K562 (cell line): ENCODE measurements at regions not wholly inside any gene's neighbourhood (a gene's known extent, or its start where the extent isn't known, plus 50 kb on each side); places are given as distances from the start of the nearest gene placed in this dataset.

ENCODE experiments used
- ATAC-seq: fragments of 200-7000 bp; cut with Tn5 transposase; 3 replicates; pipeline ENCODE4 v1.9.1; 2020; ENCODE audit warnings: moderate library complexity
- BruUV-seq: library from RNA; stranded (reverse); fragments of 400-500 nt; replicated peaks from 2 replicates; lab custom pipeline; 2021; lab: Mats Ljungman, UMichigan
- CTCF ChIA-PET: fragments of 300-600 bp; formaldehyde crosslinking; extraction: SDS; loops from one replicate; lab custom pipeline; 2021; ENCODE audit warnings: low intra/inter-chr PET ratio; lab: Yijun Ruan, JAX
- POLR2A ChIA-PET: fragments of 300-600, 350-650 bp; sonication (Branson Sonifier 250); formaldehyde crosslinking; extraction: SDS; loops from one replicate; lab custom pipeline; 2021; ENCODE audit warnings: antibody characterized with exemption, inconsistent platforms; lab: Yijun Ruan, JAX
- DNase-seq, 4 experiments: peaks; one replicate each; pipeline versions ENCODE4 v3.0.0 to v3.0.0-alpha.2; 2011 to 2018; ENCODE audit warnings: low spot score in 3 of 4, mixed read lengths in 3 of 4; ENCODE audit errors: extremely low read depth in 1 of 4
- FAIRE-seq: peaks from 2 replicates; lab custom pipeline; 2011; peaks lifted over from hg19 to GRCh38; lab: Jason Lieb, UNC
- H2AFZ ChIP-seq: 2 replicates; pipeline ENCODE4 v1.6.0; 2011; ENCODE audit warnings: low read depth, low read length, control low read depth, inconsistent platforms
- H3K27ac ChIP-seq: fragments of 200-600 bp; 3 replicates; pipeline ENCODE4 v1.8.0; 2011; ENCODE audit warnings: low read depth, mild to moderate bottlenecking, control low read depth, inconsistent platforms, low read length, moderate library complexity, mixed read lengths; ENCODE audit errors: extremely low read depth
- H3K27me3 ChIP-seq, 2 experiments: fragments of 300-600 bp in 1 of 2; 2 replicates in 1 of 2; 3 replicates in 1 of 2; pipeline versions ENCODE4 v1.6.0 to v1.8.0; 2011; ENCODE audit warnings: inconsistent platforms in 2 of 2, low read length in 2 of 2, mild to moderate bottlenecking in 1 of 2, mixed read lengths in 1 of 2, moderate library complexity in 1 of 2; ENCODE audit not compliant: control insufficient read depth in 2 of 2, insufficient read depth in 2 of 2
- H3K36me3 ChIP-seq: fragments of 300-600 bp; 3 replicates; pipeline ENCODE4 v1.8.0; 2011; ENCODE audit warnings: mild to moderate bottlenecking, low read length, inconsistent platforms; ENCODE audit not compliant: control insufficient read depth, insufficient read depth
- H3K4me1 ChIP-seq, 2 experiments: fragments of 200-600 bp in 1 of 2; replicated peaks in 1 of 2; 2 replicates in 1 of 2; 3 replicates in 1 of 2; pipeline versions ENCODE4 v1.5.1 to v1.8.0; 2011; ENCODE audit warnings: inconsistent platforms in 2 of 2, low read length in 2 of 2, mild to moderate bottlenecking in 1 of 2, mixed read lengths in 1 of 2, moderate library complexity in 1 of 2; ENCODE audit not compliant: control insufficient read depth in 2 of 2, insufficient read depth in 2 of 2
- H3K4me2 ChIP-seq: 2 replicates; pipeline ENCODE4 v1.6.1; 2011; ENCODE audit warnings: low read length, control low read depth, inconsistent platforms, mixed read lengths; ENCODE audit not compliant: insufficient read depth
- H3K4me3 ChIP-seq: fragments of 200-600 bp; sonication (generic), shearing (Covaris generic); 2 replicates; pipeline ENCODE4 v1.5.1; 2016; ENCODE audit warnings: control low read depth, inconsistent platforms
- H3K79me2 ChIP-seq: fragments of 200-600 bp; 3 replicates; pipeline ENCODE4 v1.8.0; 2011; ENCODE audit warnings: low read length, inconsistent platforms; ENCODE audit not compliant: control insufficient read depth, insufficient read depth
- H3K9ac ChIP-seq, 2 experiments: 2 replicates each; pipeline versions ENCODE4 v1.6.0 to v1.6.1; 2011; ENCODE audit warnings: low read depth in 2 of 2, low read length in 2 of 2, control low read depth in 1 of 2, inconsistent platforms in 1 of 2, mild to moderate bottlenecking in 1 of 2, mixed read lengths in 1 of 2; ENCODE audit not compliant: insufficient read depth in 1 of 2
- H3K9me1 ChIP-seq: one replicate; pipeline ENCODE4 v1.6.0; 2011; ENCODE audit warnings: inconsistent platforms, mild to moderate bottlenecking, low read length, moderate library complexity; ENCODE audit not compliant: control insufficient read depth, insufficient read depth
- H3K9me3 ChIP-seq: replicated peaks from 2 replicates; pipeline ENCODE4 v1.5.1; 2011; ENCODE audit warnings: low read depth, low read length, inconsistent platforms; ENCODE audit not compliant: control insufficient read depth, insufficient read depth
- H4K20me1 ChIP-seq: replicated peaks from 2 replicates; pipeline ENCODE4 v1.6.1; 2011; ENCODE audit warnings: low read length, inconsistent platforms, mixed read lengths; ENCODE audit not compliant: control insufficient read depth, insufficient read depth
- CEBPZ ChIP-seq: fragments of 150-350 bp; IDR thresholded peaks from 2 replicates; pipeline ENCODE4 v1.6.1; 2014; ENCODE audit warnings: low read depth, mild to moderate bottlenecking, low read length, borderline replicate concordance
- CHCHD3 ChIP-seq: fragments of 250-450 bp; sonication (Bioruptor Pico); IDR thresholded peaks from 2 replicates; pipeline ENCODE4 v2.1.2; 2022; ENCODE audit warnings: mild to moderate bottlenecking
- ETS1 ChIP-seq: conservative IDR thresholded peaks from 2 replicates; pipeline ENCODE4 v1.6.1; 2011; ENCODE audit warnings: low read depth, mild to moderate bottlenecking, low read length; ENCODE audit not compliant: control insufficient read depth
- MEF2D ChIP-seq: conservative IDR thresholded peaks from 2 replicates; pipeline ENCODE4 v1.6.1; 2016; ENCODE audit warnings: low read depth, missing genetic modification characterization, missing compliant biosample characterization
- RUNX1 ChIP-seq: sonication (generic); IDR thresholded peaks from 2 replicates; pipeline ENCODE4 v1.6.1; 2016; ENCODE audit warnings: antibody characterized with exemption, low read depth
- SMARCA4 ChIP-seq: fragments of 450-650 bp; IDR thresholded peaks from 2 replicates; pipeline ENCODE4 v1.6.1; 2016
- ZKSCAN3 ChIP-seq: fragments of 250-450 bp; sonication (Bioruptor Pico); IDR thresholded peaks from 2 replicates; pipeline ENCODE4 v1.4.0; 2020
- ZSCAN32 ChIP-seq: fragments of 450-650 bp; formaldehyde crosslinking; IDR thresholded peaks from 2 replicates; pipeline ENCODE4 v1.4.0; 2020; ENCODE audit warnings: mild to moderate bottlenecking, moderate library complexity
- WGBS: fragments of 100-300 bp; shearing (Covaris generic); methylation state at CpG from one replicate; pipeline ENCODE4 v1.1.6; 2016; ENCODE audit warnings: low coverage, mixed read lengths; ENCODE audit not compliant: insufficient coverage; ENCODE audit errors: missing lambda C conversion rate; 5-methylcytosine and 5-hydroxymethylcytosine counted together
- in situ Hi-C: fragments of 300-500 bp; cut with MboI; formaldehyde crosslinking; loops from 4 replicates; pipeline ENCODE4 v1.15.0; 2018; ENCODE audit warnings: inconsistent platforms, mixed read lengths
- intact Hi-C: fragments of 100-400 bp; cut with micrococcal nuclease; formaldehyde crosslinking; loops from 2 replicates; pipeline ENCODE4 v1.14.2; 2022
- TF ChIP-seq, protein P1 (sequence below): fragments of 250-450 bp; sonication (Bioruptor Pico); IDR thresholded peaks from 2 replicates; pipeline ENCODE4 v1.4.0; 2020; ENCODE audit warnings: borderline replicate concordance
- TF ChIP-seq, protein P2 (sequence below), 2 experiments: fragments of 200-800 bp in 1 of 2; sonication (Bioruptor generic) in 1 of 2; sonication (generic) in 1 of 2; formaldehyde crosslinking in 1 of 2; IDR thresholded peaks in 1 of 2; conservative IDR thresholded peaks in 1 of 2; 2 replicates each; pipeline versions ENCODE4 v1.5.0 to v1.6.1; 2016 to 2020; ENCODE audit warnings: missing compliant biosample characterization in 1 of 2, missing genetic modification characterization in 1 of 2, missing genetic modification reagents in 1 of 2
- TF ChIP-seq, protein P3 (sequence below): sonication (generic); formaldehyde crosslinking; IDR thresholded peaks from 2 replicates; pipeline ENCODE4 v1.8.0; 2022; ENCODE audit warnings: mild to moderate bottlenecking, missing genetic modification reagents, borderline replicate concordance

DNA sequence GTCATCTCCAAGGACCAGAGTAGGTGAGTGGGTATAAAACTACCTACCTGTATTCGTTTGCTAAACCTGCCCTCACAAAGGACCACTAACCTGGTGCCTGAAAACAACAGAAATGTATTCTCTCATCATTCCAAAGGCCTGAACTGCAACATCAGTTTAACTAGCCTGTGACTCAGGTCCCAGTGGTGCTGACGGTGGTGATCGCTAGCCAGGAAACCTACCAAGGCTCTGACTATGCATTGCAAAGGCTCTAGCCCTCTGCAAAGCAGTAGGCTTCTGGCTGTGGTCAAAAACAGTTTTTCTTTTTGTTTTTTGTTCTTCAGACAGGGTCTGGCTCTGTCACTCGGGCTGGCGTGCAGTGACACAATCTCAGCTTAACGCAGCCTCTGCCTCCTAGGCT is 107.5 kb downstream of the NPTX2 start:
- no TSS peak for BruUV-seq
- TF ChIP-seq, protein P1, sequence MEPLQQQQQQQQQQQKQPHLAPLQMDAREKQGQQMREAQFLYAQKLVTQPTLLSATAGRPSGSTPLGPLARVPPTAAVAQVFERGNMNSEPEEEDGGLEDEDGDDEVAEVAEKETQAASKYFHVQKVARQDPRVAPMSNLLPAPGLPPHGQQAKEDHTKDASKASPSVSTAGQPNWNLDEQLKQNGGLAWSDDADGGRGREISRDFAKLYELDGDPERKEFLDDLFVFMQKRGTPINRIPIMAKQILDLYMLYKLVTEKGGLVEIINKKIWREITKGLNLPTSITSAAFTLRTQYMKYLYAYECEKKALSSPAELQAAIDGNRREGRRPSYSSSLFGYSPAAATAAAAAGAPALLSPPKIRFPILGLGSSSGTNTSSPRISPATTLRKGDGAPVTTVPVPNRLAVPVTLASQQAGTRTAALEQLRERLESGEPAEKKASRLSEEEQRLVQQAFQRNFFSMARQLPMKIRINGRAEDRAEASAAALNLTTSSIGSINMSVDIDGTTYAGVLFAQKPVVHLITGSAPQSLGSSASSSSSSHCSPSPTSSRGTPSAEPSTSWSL (CRISPR knock-in tag) = no peak
- TF ChIP-seq ETS1 (no peak), CEBPZ (no peak), ZSCAN32 (no peak), RUNX1 (no peak), MEF2D (no peak), ZKSCAN3 (CRISPR knock-in tag) (no peak), SMARCA4 (no peak), CHCHD3 (CRISPR knock-in tag) (no peak)
- TF ChIP-seq, protein P2, sequence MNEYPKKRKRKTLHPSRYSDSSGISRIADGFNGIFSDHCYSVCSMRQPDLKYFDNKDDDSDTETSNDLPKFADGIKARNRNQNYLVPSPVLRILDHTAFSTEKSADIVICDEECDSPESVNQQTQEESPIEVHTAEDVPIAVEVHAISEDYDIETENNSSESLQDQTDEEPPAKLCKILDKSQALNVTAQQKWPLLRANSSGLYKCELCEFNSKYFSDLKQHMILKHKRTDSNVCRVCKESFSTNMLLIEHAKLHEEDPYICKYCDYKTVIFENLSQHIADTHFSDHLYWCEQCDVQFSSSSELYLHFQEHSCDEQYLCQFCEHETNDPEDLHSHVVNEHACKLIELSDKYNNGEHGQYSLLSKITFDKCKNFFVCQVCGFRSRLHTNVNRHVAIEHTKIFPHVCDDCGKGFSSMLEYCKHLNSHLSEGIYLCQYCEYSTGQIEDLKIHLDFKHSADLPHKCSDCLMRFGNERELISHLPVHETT (CRISPR knock-in tag; conservative IDR thresholded peaks at IDR 0.05 in 1 of 2, IDR thresholded peaks at IDR 0.05 in 1 of 2) = no peak
- TF ChIP-seq, protein P3, sequence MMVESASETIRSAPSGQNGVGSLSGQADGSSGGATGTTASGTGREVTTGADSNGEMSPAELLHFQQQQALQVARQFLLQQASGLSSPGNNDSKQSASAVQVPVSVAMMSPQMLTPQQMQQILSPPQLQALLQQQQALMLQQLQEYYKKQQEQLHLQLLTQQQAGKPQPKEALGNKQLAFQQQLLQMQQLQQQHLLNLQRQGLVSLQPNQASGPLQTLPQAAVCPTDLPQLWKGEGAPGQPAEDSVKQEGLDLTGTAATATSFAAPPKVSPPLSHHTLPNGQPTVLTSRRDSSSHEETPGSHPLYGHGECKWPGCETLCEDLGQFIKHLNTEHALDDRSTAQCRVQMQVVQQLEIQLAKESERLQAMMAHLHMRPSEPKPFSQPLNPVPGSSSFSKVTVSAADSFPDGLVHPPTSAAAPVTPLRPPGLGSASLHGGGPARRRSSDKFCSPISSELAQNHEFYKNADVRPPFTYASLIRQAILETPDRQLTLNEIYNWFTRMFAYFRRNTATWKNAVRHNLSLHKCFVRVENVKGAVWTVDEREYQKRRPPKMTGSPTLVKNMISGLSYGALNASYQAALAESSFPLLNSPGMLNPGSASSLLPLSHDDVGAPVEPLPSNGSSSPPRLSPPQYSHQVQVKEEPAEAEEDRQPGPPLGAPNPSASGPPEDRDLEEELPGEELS = no peak

More for the DNA sequence above, 107.5 kb downstream of the NPTX2 start:
- Histone ChIP-seq H2AFZ (no peak overlapping the region), H3K9ac (no peak overlapping the region), H3K27ac (no peak overlapping the region), H3K9me1 (no peaks in the 10 kb centered on the region), H3K36me3 (no peaks in the 10 kb centered on the region), H3K9me3 (no peaks in the 10 kb centered on the region), H3K4me3 (no peak overlapping the region), H3K4me1 (no peaks in the 10 kb centered on the region), H3K4me2 (no peak overlapping the region), H3K79me2 (no peaks in the 10 kb centered on the region), H3K27me3 (peaks cover 0 to 42% of the 10 kb centered on the region in 2 experiments; a peak in 2 of 5 replicates), H4K20me1 (0 out of 2 replicates have a peak, but pooled peaks cover 7% of the 10 kb centered on the region)
- FAIRE-seq (no peak), ATAC-seq (no peak), DNase-seq (no peak)
- intact Hi-C loops = no loop called here
- WGBS = 0% methylated on average over 6 of the region's 6 CpGs
- POLR2A ChIA-PET = no interaction called here
- in situ Hi-C loops = no loop called here
- CTCF ChIA-PET = no interaction called here
